HS-27A (cell line): ENCODE measurements at regions not wholly inside any gene's neighbourhood (a gene's known extent, or its start where the extent isn't known, plus 50 kb on each side); places are given as distances from the start of the nearest gene placed in this dataset.

ENCODE experiments used
- DNase-seq: peaks from one replicate; pipeline ENCODE4 v3.0.0-alpha.2; 2012; ENCODE audit warnings: low read depth, missing footprints

GRCh38 chr20:10921491-10922010, 247.8 kb upstream of the JAG1 start:
- DNase-seq = no peak

- DNase-seq = no peak
These were observed 248.7 kb upstream of the JAG1 start for GRCh38 chr20:10922506-10922905.

GRCh38 chr20:10922941-10923340, 249.1 kb upstream of the JAG1 start:
- DNase-seq = peak; percentile 91

- DNase-seq = no peak
These were observed 250.9 kb upstream of the JAG1 start for GRCh38 chr20:10924644-10925201.

GRCh38 chr20:10925767-10926166, 252.0 kb upstream of the JAG1 start:
- DNase-seq = no peak

DNA sequence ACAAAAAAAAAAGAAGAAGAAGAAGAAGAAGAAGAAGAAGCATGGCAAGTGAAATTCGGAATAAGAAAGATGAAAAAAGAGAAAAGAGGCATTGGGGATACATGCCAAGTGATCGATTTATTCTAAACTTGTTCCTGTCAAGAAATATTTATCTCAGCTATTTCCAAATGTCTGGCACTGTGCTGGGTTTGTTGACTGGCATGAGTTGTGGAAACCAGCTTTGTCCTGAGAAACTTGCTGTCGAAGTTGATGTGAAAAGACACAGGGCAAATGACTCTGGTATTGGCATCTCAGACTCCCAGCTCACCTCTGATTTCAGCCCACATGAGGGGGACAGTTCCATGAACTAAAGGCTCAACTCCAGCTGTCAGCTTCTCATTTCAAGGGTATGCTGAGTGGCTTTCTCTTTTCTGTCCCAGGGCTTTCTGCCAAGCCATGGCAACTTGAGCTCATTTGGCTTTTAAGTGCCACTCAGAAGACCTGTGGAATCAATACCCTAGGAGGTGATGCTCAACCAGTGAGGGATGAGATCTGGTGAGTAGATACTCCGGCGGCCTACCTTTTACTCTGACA, 253.3 kb upstream of the JAG1 start:
- DNase-seq = no peak

DNA sequence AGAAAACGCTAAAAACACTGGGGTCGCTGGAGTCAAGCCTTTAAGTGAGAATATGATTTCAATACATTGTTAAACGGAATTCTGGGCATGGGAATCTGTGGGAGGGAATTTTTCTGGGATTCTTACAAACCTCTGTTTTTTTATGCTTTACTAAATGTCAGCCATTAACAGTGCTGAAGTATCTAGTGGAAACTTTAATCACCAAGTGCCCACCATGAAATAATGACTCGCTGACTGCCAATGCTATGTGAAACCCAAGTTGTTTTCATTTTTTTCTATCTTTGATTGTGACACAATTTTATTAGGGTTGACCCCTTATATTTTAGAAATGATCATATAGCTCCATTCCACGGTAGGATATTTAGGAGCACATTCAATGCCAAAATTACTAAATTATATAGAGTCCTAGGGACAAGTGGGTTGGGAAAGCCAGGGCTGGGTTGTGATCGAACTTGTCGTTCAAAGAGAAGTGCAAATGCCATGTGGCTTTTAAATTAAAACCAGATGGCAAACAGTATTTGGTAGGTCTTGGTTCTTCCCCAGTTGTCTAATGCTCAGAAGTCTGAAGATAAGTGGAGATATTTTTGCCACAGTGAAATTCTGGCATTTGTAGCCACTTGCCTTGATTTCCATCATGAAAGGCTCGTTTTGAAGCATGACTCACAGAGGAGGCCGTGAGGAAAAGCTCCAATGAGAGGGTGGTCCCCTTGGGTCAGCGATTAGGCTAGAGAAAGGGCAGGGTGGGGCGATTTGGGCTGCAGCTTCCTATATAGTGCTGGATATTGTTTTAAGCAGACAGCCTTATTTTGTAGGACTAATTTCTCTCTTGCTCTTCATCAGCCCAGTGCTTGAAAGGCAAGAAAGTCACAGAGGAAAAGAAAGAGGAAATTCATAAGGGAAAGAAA, 254.4 kb upstream of the JAG1 start:
- DNase-seq = no peak

GRCh38 chr20:10928841-10929421, 255.1 kb upstream of the JAG1 start:
- no peak for DNase-seq

GRCh38 chr20:10935658-10936402, 262.0 kb upstream of the JAG1 start:
- DNase-seq = no peak

- DNase-seq = no peak
These were observed 263.0 kb upstream of the JAG1 start for GRCh38 chr20:10936786-10937185.

- no peak for DNase-seq
These were observed 265.6 kb upstream of the JAG1 start for GRCh38 chr20:10939331-10939941.

GRCh38 chr20:10940941-10941340, 267.1 kb upstream of the JAG1 start:
- DNase-seq = no peak

GRCh38 chr20:10943686-10944265, 270.0 kb upstream of the JAG1 start:
- DNase-seq = no peak

- no peak for DNase-seq
These were observed 272.5 kb upstream of the JAG1 start for GRCh38 chr20:10946124-10946880.

DNA sequence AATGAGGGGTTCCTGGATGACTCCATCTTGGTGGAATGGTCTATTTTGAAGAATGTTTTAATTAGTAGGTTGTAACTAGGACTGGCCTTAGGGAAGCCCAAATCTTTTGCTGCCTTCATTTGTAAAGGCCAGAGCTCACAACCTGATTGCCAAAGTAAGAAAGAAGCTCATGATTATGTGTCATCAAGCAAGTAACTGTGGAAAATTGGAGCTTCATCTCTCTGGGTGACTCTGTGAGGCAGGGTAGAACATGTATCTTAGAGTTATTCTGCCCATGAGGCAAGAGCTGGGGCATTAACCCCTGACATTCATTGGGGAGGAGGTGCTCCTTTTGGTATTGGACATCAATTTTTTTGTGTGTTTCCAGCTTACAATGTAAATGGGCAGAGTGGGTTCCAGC, 273.9 kb upstream of the JAG1 start:
- DNase-seq = no peak

DNA sequence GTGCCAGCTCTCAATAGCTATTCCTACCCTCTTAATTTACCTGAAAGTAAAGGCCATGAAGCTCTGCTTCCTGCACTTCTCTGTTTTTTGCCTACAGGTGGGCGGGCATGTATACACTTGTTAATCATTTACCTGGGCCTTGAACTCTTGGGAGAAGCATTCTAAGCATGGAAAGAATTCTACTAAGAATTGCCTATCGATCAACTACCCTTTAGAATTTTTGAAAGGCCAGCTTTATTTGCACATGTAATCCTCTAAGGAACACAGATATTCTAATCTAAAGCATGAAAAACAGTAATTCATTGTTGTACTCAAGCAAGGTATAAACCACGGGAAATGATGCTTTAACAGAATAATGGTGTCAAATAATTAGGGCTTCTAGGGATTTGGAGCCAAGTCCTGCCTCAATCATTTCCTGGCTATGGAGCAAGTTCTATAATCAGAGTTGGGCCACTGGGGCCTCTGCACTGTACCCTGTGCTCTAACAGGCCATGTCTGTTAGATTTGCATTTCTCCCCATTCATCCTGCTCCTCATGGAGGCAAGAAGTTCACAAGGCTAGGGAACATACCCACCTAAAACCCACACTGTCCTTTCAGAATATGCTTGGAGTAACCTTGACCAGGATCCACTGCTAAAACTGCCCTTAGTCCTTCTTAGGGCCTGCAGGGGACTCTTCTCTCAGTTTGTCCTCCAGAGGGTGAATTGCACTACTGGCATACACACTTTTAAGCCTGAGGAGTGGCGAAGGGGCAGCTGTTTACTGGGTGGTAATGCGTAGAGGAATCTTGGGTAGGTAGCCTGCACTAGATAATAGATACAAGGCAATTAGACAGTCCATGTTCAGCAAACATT, 276.4 kb upstream of the JAG1 start:
- DNase-seq = no peak

DNA sequence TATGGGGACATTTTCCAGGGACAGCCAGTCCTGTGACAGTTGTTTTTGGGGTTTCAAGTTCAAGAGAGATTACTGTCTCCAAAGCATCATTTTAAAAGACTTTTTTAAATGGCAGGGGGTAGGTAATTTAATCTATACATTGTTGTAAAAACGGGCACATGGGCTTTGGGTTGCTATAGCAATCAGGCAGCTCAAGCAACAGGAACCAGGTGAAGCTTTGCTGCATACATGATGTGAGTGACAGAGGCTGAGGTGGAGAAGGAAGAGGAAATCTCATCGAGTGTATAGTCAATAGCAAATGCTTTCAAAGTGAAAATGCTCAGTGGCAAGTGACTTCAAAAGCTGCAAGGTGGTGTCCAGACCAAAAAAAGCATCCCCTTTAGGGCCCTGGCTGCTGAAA, 277.4 kb upstream of the JAG1 start:
- DNase-seq = no peak

DNA sequence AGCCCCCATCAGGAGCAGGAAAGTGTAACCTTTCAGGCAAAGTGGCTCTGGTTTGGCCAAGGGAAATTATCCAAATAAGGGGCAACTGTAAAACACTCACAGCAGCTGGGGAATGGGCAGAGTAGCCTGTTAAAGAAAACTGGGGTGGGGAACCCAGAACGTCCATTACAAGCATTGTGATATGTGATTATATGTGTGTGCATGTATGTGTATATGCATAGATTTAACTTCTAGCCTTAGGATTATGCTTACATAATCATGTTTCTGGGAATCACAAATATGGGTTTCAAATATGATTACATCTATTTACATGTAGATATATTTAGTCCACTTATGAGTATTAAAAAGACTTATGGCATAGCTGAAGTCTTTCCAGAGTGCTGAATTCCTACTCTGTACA, 278.1 kb upstream of the JAG1 start:
- DNase-seq = no peak

- DNase-seq = no peak
These were observed 279.6 kb upstream of the JAG1 start for GRCh38 chr20:10953437-10953836.
